22Rv1 (cell line): ENCODE measurements at regions not wholly inside any gene's neighbourhood (a gene's known extent, or its start where the extent isn't known, plus 50 kb on each side); places are given as distances from the start of the nearest gene placed in this dataset.

ENCODE experiments used
- CTCF ChIP-seq: fragments of 450-650 bp; IDR thresholded peaks from 2 replicates; pipeline ENCODE4 v1.5.1; 2017; ENCODE audit warnings: mild to moderate bottlenecking
- ZFX ChIP-seq: fragments of 450-650 bp; IDR thresholded peaks from 2 replicates; pipeline ENCODE4 v1.6.1; 2017; ENCODE audit warnings: antibody characterized with exemption, borderline replicate concordance

GRCh38 chr1:185570962-185571361 lies 163.2 kb upstream of the HMCN1 start:
- no peak for TF ChIP-seq CTCF
- TF ChIP-seq ZFX = no peak
